ENCODE measurements at regions not wholly inside any gene's neighbourhood (a gene's known extent, or its start where the extent isn't known, plus 50 kb on each side); places are given as distances from the start of the nearest gene placed in this dataset.

GRCh38 chr2:59308108-59308507, 1067.0 kb upstream of the FANCL start:
- DNase-seq (ENCODE audit: low read depth in 2 of 2, low spot score in 1 of 2): no peak

GRCh38 chr2:59307196-59307595, 1066.1 kb upstream of the FANCL start:
- DNase-seq (ENCODE audit: low read depth in 2 of 2, low spot score in 1 of 2): no peak

- no peak for DNase-seq (ENCODE audit: low read depth in 2 of 2, low spot score in 1 of 2)
Measured at GRCh38 chr2:59303272-59303671, 1062.1 kb upstream of the FANCL start.

GRCh38 chr2:59302683-59303082, 1061.6 kb upstream of the FANCL start:
- DNase-seq (ENCODE audit: low read depth in 2 of 2, low spot score in 1 of 2): no peak

- DNase-seq (ENCODE audit: low read depth in 2 of 2, low spot score in 1 of 2): no peak
Measured at GRCh38 chr2:59301466-59302402, 1060.6 kb upstream of the FANCL start.

- DNase-seq (ENCODE audit: low read depth in 2 of 2, low spot score in 1 of 2): no peak
Measured at GRCh38 chr2:59297816-59298215, 1056.7 kb upstream of the FANCL start.

- no peak for DNase-seq (ENCODE audit: low read depth in 2 of 2, low spot score in 1 of 2)
Measured at GRCh38 chr2:59296279-59296678, 1055.2 kb upstream of the FANCL start.

- no peak for DNase-seq (ENCODE audit: low read depth in 2 of 2, low spot score in 1 of 2)
Measured at GRCh38 chr2:59295524-59296162, 1054.5 kb upstream of the FANCL start.

- no peak for DNase-seq (ENCODE audit: low read depth in 2 of 2, low spot score in 1 of 2)
Measured at GRCh38 chr2:59288771-59289170, 1047.6 kb upstream of the FANCL start.

- DNase-seq (ENCODE audit: low read depth in 2 of 2, low spot score in 1 of 2): no peak
Measured at GRCh38 chr2:59282374-59283057, 1041.4 kb upstream of the FANCL start.

GRCh38 chr2:59277671-59278070, 1036.5 kb upstream of the FANCL start:
- DNase-seq (ENCODE audit: low read depth in 2 of 2, low spot score in 1 of 2): no peak

- DNase-seq (ENCODE audit: low read depth in 2 of 2, low spot score in 1 of 2): no peak
Measured at GRCh38 chr2:59276917-59277316, 1035.8 kb upstream of the FANCL start.

- DNase-seq (ENCODE audit: low read depth in 2 of 2, low spot score in 1 of 2): no peak
Measured at GRCh38 chr2:59276033-59276432, 1034.9 kb upstream of the FANCL start.

GRCh38 chr2:59266453-59266852, 1025.3 kb upstream of the FANCL start:
- DNase-seq (ENCODE audit: low read depth in 2 of 2, low spot score in 1 of 2): no peak

GRCh38 chr2:59259913-59260312, 1018.8 kb upstream of the FANCL start:
- DNase-seq (ENCODE audit: low read depth in 2 of 2, low spot score in 1 of 2): no peak

- DNase-seq (ENCODE audit: low read depth in 2 of 2, low spot score in 1 of 2): no peak
Measured at GRCh38 chr2:59256290-59256689, 1015.2 kb upstream of the FANCL start.

- DNase-seq (ENCODE audit: low read depth in 2 of 2, low spot score in 1 of 2): no peak
Measured at GRCh38 chr2:59254279-59254678, 1013.2 kb upstream of the FANCL start.

GRCh38 chr2:59250307-59250677, 1009.2 kb upstream of the FANCL start:
- no peak for DNase-seq (ENCODE audit: low read depth in 2 of 2, low spot score in 1 of 2)

GRCh38 chr2:59249441-59250306, 1008.5 kb upstream of the FANCL start:
- DNase-seq (ENCODE audit: low read depth in 2 of 2, low spot score in 1 of 2): no peak

- no peak for DNase-seq (ENCODE audit: low read depth in 2 of 2, low spot score in 1 of 2)
Measured at GRCh38 chr2:59239146-59239545, 998.0 kb upstream of the FANCL start.

GRCh38 chr2:59237311-59237710, 996.2 kb upstream of the FANCL start:
- no peak for DNase-seq (ENCODE audit: low read depth in 2 of 2, low spot score in 1 of 2)
